PC-3 (cell line): ENCODE measurements at regions not wholly inside any gene's neighbourhood (a gene's known extent, or its start where the extent isn't known, plus 50 kb on each side); places are given as distances from the start of the nearest gene placed in this dataset.

Source experiments
- ATAC-seq: fragments of 200-7000 bp; cut with Tn5 transposase; 2 replicates; pipeline ENCODE4 v1.9.1; 2020; ENCODE audit warnings: mild to moderate bottlenecking, moderate library complexity
- BruUV-seq: library from RNA; stranded (reverse); fragments of 400-500 nt; replicated peaks from 2 replicates; lab custom pipeline; 2021; lab: Mats Ljungman, UMichigan
- CTCF ChIA-PET: fragments of 300-600 bp; sonication (Branson Sonifier 250); formaldehyde crosslinking; loops from one replicate; lab custom pipeline; 2022; ENCODE audit warnings: antibody characterized with exemption; lab: Charles Lee
- POLR2A ChIA-PET: fragments of 300-600 bp; sonication (Branson Sonifier 250); formaldehyde crosslinking; loops from one replicate; lab custom pipeline; 2022; ENCODE audit warnings: antibody characterized with exemption; ENCODE audit not compliant: unreplicated experiment; lab: Charles Lee
- DNase-seq: peaks from one replicate; pipeline ENCODE4 v3.0.0-alpha.2; 2015
- H2AFZ ChIP-seq: fragments of 300-600 bp; sonication (generic); 2 replicates; pipeline ENCODE4 v1.6.0; 2016; ENCODE audit warnings: antibody characterized with exemption, low read length
- H3F3A ChIP-seq: fragments of 300-600 bp; sonication (generic); one replicate; pipeline ENCODE4 v1.6.0; 2017; ENCODE audit warnings: antibody characterized with exemption, low read length, control low read depth, mild to moderate bottlenecking; ENCODE audit not compliant: unreplicated experiment
- H3K27ac ChIP-seq: fragments of 300-600 bp; sonication (generic); 2 replicates; pipeline ENCODE4 v1.5.1; 2016; ENCODE audit warnings: mild to moderate bottlenecking, low read length
- H3K27me3 ChIP-seq: fragments of 300-600 bp; sonication (generic); 2 replicates; pipeline ENCODE4 v1.6.1; 2016; ENCODE audit warnings: low read length, mixed read lengths
- H3K36me3 ChIP-seq: fragments of 300-600 bp; sonication (generic); 2 replicates; pipeline ENCODE4 v1.6.1; 2016; ENCODE audit warnings: low read depth, mixed run types, low read length, mixed read lengths
- H3K4me1 ChIP-seq: fragments of 300-600 bp; sonication (generic); 2 replicates; pipeline ENCODE4 v1.5.1; 2016; ENCODE audit warnings: low read length; ENCODE audit not compliant: insufficient read depth
- H3K4me2 ChIP-seq: fragments of 300-600 bp; sonication (generic); 2 replicates; pipeline ENCODE4 v1.6.0; 2016; ENCODE audit warnings: low read length
- H3K4me3 ChIP-seq: fragments of 300-600 bp; sonication (generic); 2 replicates; pipeline ENCODE4 v1.5.1; 2016; ENCODE audit warnings: mild to moderate bottlenecking, low read length, mixed read lengths
- H3K79me2 ChIP-seq: fragments of 300-600 bp; sonication (generic); 2 replicates; pipeline ENCODE4 v1.6.1; 2017; ENCODE audit warnings: low read length, mixed read lengths
- H3K9ac ChIP-seq: fragments of 300-600 bp; sonication (generic); 2 replicates; pipeline ENCODE4 v1.6.0; 2016; ENCODE audit warnings: mild to moderate bottlenecking, low read length
- H3K9me2 ChIP-seq: fragments of 300-600 bp; sonication (generic); replicated peaks from 2 replicates; pipeline ENCODE4 v1.6.1; 2016; ENCODE audit warnings: mixed run types, low read length, mixed read lengths
- H3K9me3 ChIP-seq: fragments of 300-600 bp; sonication (generic); 2 replicates; pipeline ENCODE4 v1.6.1; 2016; ENCODE audit warnings: low read length, mixed read lengths
- H4K20me1 ChIP-seq: fragments of 300-600 bp; sonication (generic); 2 replicates; pipeline ENCODE4 v1.6.1; 2016; ENCODE audit warnings: low read length, mixed read lengths
- EZH2 ChIP-seq: fragments of 300-600 bp; sonication (generic); IDR thresholded peaks from one replicate; pipeline ENCODE4 v1.6.1; 2017; ENCODE audit warnings: antibody characterized with exemption, mild to moderate bottlenecking, low read length; ENCODE audit not compliant: unreplicated experiment
- EZH2phosphoT487 ChIP-seq: fragments of 300-600 bp; sonication (generic); IDR thresholded peaks from 2 replicates; pipeline ENCODE4 v1.6.1; 2018; ENCODE audit warnings: mild to moderate bottlenecking, antibody characterized with exemption, low read length, borderline replicate concordance
- intact Hi-C: fragments of 100-400 bp; cut with micrococcal nuclease; formaldehyde crosslinking; loops from 2 replicates; pipeline ENCODE4 v1.9.0; 2023
- TF ChIP-seq, protein P1 (sequence below): fragments of 300-600 bp; sonication (generic); conservative IDR thresholded peaks from 2 replicates; pipeline ENCODE4 v1.5.1; 2017; ENCODE audit warnings: antibody characterized with exemption, low read depth, mild to moderate bottlenecking, low read length

DNA sequence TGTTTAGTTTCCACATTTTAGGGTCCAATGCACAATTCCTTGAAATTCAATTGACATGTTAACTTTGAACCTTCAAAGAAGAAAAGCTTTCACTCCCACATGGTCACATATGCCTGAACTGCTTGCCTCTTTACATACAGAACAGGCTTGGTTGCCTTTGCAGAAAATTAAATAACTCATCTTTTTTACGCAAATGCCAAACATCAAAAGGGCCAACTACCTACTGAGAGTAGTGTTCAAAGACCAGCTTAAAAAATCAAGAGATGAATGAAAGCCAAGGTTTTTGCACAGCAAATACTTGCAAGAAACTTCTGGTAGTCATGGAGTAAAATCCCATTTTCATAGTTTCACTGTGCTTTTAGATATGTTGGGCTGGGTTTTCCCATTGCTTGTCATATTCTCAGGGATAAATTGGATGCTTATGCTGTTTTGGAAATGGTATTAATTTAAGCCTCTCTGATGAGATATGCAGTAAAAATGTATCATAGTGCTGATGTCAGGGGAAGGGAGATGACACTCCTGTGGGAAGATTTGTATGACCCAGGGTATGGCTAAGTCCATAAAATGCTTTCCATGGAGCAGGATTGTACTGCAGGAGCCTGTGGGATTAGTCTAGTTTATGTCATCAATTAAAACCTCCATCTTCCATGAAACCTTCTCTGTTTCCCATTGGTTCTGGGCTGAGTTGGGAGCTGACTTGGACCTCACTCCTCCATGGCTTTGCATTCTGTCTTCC is 60.6 kb upstream of the DARS1 start:
- no peak overlapping the region for H3K4me3 ChIP-seq
- no peaks in the 10 kb centered on the region for H3K79me2 ChIP-seq
- ATAC-seq (no peak), DNase-seq (no peak)
- no TSS peak for BruUV-seq
- H4K20me1 ChIP-seq: no peaks in the 10 kb centered on the region
- CTCF ChIA-PET: no interaction called here
- no peak overlapping the region for H3K4me2 ChIP-seq
- POLR2A ChIA-PET: no interaction called here
- no peaks in the 10 kb centered on the region for H3F3A ChIP-seq
- no peak overlapping the region for H3K9ac ChIP-seq
- H3K9me2 ChIP-seq: no peaks in the 10 kb centered on the region
- peaks cover 4% of the 10 kb centered on the region; the same call in 1 of the 2 replicates for H3K27me3 ChIP-seq
- TF ChIP-seq EZH2phosphoT487: no peak
- no peak for TF ChIP-seq EZH2
- TF ChIP-seq, protein P1, sequence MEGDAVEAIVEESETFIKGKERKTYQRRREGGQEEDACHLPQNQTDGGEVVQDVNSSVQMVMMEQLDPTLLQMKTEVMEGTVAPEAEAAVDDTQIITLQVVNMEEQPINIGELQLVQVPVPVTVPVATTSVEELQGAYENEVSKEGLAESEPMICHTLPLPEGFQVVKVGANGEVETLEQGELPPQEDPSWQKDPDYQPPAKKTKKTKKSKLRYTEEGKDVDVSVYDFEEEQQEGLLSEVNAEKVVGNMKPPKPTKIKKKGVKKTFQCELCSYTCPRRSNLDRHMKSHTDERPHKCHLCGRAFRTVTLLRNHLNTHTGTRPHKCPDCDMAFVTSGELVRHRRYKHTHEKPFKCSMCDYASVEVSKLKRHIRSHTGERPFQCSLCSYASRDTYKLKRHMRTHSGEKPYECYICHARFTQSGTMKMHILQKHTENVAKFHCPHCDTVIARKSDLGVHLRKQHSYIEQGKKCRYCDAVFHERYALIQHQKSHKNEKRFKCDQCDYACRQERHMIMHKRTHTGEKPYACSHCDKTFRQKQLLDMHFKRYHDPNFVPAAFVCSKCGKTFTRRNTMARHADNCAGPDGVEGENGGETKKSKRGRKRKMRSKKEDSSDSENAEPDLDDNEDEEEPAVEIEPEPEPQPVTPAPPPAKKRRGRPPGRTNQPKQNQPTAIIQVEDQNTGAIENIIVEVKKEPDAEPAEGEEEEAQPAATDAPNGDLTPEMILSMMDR: no peak
- H3K36me3 ChIP-seq: no peaks in the 10 kb centered on the region
- H3K27ac ChIP-seq: no peak overlapping the region
- H2AFZ ChIP-seq: no peak overlapping the region
- intact Hi-C loops: no loop called here
- H3K4me1 ChIP-seq: no peaks in the 10 kb centered on the region
- H3K9me3 ChIP-seq: no peaks in the 10 kb centered on the region

DNA sequence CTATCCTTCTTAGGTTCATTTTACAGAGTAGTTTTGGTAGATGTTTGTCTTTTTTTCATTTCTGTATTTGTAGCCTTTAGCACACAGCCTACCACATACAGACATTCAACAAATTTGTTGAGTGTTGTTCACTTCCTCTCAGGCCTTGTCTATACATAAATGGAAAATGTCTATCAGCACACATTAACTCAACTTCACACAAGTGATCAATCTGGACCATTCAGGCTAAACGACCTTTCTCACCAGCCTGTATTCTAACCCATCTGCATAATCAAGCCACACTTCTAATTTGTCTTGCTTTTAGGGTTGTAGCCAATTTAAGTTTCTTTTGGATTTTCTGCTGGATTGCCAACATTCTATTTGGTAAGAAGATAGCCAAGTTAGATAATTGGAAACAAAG is 59.9 kb upstream of the DARS1 start:
- H3K27me3 ChIP-seq: peaks cover 4% of the 10 kb centered on the region; the same call in 1 of the 2 replicates
- POLR2A ChIA-PET: no interaction called here
- no peak overlapping the region for H3K4me3 ChIP-seq
- BruUV-seq: no TSS peak
- CTCF ChIA-PET: no interaction called here
- no peaks in the 10 kb centered on the region for H3K36me3 ChIP-seq
- no peaks in the 10 kb centered on the region for H4K20me1 ChIP-seq
- no peak overlapping the region for H2AFZ ChIP-seq
- TF ChIP-seq EZH2: no peak
- intact Hi-C loops: no loop called here
- H3K9me3 ChIP-seq: no peaks in the 10 kb centered on the region
- DNase-seq: no peak
- ATAC-seq: no peak
- no peak overlapping the region for H3K4me2 ChIP-seq
- H3K4me1 ChIP-seq: no peaks in the 10 kb centered on the region
- no peaks in the 10 kb centered on the region for H3F3A ChIP-seq
- H3K9me2 ChIP-seq: no peaks in the 10 kb centered on the region
- no peaks in the 10 kb centered on the region for H3K79me2 ChIP-seq
- no peak overlapping the region for H3K27ac ChIP-seq
- H3K9ac ChIP-seq: no peak overlapping the region
